GM19023 (cell line): ENCODE measurements at regions not wholly inside any gene's neighbourhood (a gene's known extent, or its start where the extent isn't known, plus 50 kb on each side); places are given as distances from the start of the nearest gene placed in this dataset.
"Not testable (repeated sequence)": the region's sequence is repeated elsewhere in the genome, so short reads cannot be mapped to it uniquely, and the experiment has no call there.

ENCODE experiments used
- ATAC-seq: cut with Tn5 transposase; IDR thresholded peaks from one replicate; pipeline ENCODE4 v1.9.1; 2021; ENCODE audit warnings: mild to moderate bottlenecking, moderate library complexity; ENCODE audit not compliant: unreplicated experiment

DNA sequence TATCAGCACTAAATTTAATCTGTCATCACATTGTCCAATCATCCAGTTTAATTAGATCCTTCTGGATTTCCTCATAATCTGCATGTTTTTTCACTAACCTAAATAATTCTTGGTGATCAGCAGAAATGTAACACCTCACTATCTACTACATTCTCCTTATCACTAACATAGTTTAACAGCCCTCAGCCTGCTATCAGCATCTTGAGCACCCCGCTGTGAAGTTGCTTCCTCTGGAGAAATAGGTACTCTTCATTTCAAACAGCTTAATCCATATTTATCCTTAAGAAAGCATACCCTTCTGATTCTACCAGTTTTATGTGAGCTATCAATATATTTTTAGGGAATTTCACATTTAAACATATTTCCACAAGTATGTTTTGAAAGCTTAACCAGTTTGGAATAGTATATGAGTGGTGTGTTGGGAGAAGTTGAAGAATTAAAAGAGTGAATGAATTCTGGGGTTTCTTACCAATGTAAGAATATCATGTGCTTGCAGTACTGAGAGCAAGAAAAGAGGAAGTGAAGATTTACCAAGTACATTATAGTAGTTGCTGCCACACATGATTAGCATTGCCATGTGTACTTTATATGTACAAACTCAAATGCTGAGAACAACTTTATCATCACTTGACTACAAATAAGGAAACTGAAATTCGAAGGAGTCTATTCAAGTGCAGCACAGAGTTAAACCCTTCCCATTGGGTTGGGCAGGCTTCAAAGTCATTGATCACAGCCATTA lies 771.1 kb upstream of the ADGRL4 start:
- ATAC-seq = peak; percentile 98

GRCh38 chr1:79775402-79775801 lies 768.9 kb upstream of the ADGRL4 start:
- no peak for ATAC-seq

DNA sequence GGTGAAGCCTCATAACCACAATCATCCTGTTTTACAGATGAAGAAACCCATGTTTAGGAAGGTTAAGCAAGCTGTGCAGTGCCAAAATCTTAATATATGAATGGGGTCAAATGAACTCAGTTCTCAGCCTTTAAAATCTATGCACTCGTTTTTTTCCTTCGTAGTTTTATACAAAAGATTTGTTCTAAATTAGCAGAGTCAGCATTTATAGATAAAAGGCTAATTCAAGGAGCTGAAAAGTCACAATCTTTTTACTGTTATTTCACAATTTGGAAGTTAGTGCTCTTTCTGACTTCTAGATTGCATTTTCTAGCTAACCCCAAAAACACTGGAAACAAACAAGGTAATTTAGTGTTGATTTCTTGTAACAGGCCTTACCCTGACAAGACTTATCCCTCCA lies 766.9 kb upstream of the ADGRL4 start:
- ATAC-seq = no peak

DNA sequence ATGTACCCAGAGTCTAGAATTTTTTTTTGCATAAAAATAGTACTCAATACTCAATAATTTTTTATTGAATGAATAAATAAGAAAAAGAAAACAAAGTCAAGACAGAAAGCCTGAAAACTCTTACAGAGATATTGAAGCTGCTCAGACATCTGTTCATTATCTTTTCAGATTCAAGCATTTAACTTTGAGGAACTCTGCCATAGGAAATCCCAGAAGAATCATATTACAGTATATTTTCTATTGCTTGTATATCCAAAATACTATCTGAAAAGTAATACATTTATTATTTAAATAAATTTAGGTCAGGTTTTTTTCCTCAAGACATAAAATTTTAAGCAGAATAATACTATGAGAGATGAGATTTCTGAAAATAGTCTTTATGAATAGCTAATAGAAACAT lies 755.9 kb upstream of the ADGRL4 start:
- no peak for ATAC-seq

DNA sequence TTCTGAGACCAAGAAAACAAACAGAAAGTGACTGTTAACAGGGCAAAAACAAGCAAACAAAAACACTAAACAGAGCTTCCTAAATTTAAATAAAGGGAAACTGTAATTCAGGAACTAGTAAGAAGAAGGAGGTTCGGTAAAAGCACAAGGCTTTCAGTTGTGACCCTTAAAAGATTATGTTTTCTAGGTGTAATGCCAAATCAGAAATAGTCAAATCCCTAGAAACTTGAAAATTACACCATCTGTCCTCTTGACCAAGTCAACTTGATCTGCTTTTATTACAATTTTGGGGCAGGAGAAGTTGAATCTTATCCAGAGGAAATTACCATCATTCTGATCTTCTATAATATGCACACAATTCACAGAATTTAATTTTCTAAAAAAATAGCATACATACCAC lies 754.0 kb upstream of the ADGRL4 start:
- no peak for ATAC-seq

- no peak for ATAC-seq
These were observed 743.1 kb upstream of the ADGRL4 start for GRCh38 chr1:79749607-79750006.

GRCh38 chr1:79745929-79746328 lies 739.4 kb upstream of the ADGRL4 start:
- ATAC-seq = no peak

GRCh38 chr1:79744746-79745145 lies 738.2 kb upstream of the ADGRL4 start:
- ATAC-seq = no peak

DNA sequence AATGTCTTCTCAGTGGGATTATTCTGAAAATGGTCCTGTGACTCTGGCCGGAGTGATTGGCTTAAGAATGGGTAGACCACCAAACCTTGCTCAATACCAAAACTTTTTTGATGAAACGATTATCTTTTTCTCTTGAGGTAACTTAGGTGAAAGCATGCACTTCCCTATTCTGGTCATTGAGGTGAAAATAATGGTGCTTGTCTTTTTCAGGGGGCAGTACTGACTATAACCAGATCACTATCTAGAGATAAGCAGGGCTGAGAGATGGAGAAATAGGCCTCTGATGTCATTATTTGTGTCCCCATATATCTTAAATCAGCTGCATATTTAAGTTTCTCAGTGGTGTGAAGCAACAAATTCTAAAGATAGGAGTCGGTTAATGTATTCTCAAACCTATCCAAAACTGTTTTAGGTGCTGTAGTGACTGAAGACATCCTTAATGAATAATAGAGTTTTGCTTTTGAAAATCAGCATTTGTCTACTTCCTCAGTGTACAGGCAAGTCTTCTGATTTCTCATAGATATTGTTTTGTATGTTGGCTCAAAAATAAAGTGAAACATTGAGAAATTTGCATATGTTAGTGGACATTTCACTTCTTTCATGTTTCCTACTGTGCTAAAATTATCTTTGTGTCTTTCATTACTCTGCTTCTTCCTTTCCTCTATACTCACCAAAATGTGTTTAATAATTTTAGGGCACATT lies 735.3 kb upstream of the ADGRL4 start:
- ATAC-seq = peak; percentile 91

DNA sequence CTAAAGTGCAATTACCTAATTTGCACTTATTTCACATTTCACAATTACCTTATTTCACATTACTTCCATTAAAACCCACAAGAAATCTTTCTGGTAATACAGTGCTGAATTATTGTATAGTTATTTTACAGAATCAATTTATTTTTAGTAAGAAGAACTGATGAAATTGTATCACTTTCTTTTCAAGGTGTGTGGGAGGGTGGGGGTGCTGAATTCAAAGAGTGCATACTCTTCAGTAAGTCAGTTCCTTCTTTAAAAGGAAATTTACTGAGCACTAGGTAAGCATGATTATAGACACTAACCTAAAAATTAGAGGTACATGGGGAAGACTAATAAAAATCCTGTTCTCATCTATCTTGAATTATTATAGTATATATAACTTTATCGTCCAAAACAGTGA lies 731.6 kb upstream of the ADGRL4 start:
- no peak for ATAC-seq

DNA sequence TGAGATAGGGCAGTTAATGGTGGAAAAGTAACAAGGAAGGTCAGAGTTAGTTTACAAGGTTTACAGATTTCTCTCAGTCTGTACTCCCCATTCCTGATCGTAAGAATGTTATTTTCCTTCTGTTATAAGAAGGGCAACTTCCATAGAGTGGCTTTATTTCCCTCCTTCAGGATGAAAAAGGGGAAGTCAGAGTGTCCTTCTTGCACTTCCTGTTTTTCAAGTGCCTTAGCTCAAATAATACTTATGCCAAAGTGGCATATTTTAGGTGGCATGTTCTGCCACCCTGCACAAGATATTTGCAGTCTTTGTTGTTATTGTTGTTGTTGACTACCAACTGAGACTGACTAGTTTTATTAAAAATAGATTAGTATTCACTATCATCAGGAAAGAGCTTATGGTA lies 730.7 kb upstream of the ADGRL4 start:
- ATAC-seq = no peak

DNA sequence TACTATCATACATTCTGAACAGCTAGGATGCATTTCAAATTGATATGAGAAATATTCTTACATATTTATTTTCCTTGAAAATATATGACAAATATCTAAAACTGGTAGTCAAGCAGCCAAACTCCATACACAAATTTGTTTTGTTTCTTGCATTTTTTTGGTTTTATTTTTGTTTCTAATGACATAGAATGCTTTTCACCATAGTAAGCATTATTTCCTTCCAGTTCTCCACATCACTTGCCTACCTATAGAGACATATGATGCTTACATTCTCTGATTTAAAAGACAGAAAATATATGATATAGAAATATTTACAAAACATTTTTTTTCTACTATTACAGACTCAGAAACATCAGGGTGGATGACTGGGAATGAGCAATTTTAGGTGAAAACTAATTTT lies 726.4 kb upstream of the ADGRL4 start:
- no peak for ATAC-seq

GRCh38 chr1:79726911-79727310 lies 720.4 kb upstream of the ADGRL4 start:
- no peak for ATAC-seq

GRCh38 chr1:79726321-79726720 lies 719.8 kb upstream of the ADGRL4 start:
- ATAC-seq = no peak

- no peak for ATAC-seq
These were observed 709.9 kb upstream of the ADGRL4 start for GRCh38 chr1:79716447-79716846.

- no peak for ATAC-seq
These were observed 708.1 kb upstream of the ADGRL4 start for GRCh38 chr1:79714664-79715063.

DNA sequence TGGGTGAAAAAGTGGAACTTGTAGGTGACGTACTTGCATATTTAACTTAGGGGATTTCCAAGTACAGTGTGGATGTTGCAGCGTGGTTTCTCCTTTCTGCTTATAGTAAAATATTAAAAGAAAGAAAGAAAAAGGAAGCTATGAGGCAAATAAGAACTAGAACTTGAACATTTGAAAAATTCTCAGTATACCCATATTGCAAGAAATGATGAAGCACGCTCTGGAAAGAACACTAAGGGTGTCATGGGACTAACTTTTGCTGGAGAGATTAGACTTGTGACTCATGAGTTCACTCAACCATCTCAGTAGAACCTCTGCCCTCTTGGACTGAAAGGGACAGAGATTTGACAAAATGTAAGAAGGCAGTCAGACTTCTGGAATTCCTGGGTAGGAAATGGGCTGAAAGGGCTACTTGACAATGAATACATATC lies 704.5 kb upstream of the ADGRL4 start:
- ATAC-seq = peak; percentile 88

DNA sequence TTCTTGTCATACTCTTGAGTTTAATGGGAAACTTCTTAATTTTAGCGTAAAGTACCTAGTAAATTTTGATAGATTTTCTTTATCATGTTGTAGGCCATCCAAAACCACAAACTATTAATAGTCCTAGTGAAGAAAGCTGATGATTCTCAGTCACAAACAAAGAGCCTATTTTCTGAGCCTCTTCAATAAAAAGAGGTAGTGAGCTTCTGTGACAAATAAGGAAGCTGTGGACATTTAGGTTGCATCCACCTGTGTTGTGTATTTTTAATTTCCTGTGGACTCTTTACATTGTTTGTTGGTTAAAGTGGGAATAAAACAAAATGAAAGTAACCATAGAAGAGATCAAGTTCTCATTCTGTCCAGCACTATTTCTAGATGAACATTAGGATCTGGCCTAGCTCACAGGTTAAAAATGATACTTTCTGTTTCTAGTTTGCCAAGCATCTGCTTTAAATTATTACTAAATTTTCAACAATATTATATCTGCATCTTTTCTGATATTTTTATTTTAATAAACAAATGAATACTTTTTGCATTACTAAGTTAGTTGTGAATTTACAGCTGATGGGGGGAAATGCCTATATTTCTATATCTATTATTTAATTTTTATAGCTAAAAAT lies 702.2 kb upstream of the ADGRL4 start:
- ATAC-seq = no peak

DNA sequence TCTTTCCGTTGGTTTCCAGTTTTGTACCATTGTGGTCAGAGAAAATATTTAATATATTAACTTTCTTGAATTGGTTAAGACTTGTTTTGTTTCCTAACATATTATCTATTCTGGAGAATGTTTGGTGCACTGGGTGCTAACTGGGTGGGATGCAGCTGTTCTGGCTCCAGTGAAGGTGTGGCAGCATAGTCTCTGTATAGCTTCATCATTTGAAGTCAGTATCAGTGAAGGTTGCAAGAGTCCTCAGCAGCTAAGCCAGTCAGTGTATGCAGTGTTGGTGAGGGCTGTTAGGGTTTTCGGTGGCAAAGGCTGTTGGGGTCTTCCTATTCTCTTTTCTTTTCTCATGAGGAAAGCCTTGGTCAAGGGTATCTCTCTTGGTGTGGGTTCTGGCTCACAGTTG lies 698.7 kb upstream of the ADGRL4 start:
- no peak for ATAC-seq

DNA sequence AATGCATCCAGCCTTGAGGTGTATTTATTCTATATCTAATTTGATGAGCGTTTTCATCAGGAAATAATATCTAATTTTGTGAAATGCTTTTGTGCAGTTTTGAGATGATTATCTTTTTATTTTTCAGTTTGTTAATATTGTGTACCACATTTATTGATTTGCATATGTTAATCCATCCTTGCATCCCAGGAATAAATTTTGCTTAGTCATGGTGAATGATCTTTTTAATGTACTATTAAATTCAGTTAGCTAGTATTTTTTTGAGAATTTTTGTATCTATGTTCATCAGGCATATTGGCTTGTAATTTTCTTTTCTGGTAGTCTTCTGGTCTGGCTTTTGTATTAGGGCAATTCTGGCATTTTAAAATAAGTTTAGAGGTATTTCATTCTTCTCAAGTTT lies 697.5 kb upstream of the ADGRL4 start:
- ATAC-seq = no peak

DNA sequence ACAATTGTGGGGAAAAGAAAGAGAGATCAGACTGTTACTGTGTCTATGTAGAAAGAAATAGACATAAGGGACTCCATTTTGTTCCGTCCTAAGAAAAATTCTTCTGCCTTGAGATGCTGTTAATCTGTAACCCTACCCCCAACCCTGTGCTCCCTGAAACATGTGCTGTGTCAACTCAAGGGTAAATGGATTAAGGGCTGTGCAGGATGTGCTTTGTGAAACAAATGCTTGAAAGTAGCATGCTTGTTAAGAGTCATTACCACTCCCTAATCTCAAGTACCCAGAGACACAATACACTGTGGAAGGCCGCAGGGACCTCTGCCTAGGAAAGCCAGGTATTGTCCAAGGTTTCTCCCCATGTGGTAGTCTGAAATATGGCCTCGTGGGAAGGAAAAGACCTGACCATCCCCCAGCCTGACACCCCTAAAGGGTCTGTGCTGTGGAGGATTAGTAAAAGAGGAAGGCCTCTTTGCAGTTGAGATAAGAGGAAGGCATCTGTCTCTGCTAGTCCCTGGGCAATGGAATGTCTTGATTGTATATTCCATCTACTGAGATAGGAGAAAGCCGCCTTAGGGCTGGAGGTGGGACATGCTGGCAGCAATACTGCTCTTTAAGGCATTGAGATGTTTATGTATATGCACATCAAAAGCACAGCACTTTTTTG lies 695.9 kb upstream of the ADGRL4 start:
- not testable (repeated sequence) for ATAC-seq

DNA sequence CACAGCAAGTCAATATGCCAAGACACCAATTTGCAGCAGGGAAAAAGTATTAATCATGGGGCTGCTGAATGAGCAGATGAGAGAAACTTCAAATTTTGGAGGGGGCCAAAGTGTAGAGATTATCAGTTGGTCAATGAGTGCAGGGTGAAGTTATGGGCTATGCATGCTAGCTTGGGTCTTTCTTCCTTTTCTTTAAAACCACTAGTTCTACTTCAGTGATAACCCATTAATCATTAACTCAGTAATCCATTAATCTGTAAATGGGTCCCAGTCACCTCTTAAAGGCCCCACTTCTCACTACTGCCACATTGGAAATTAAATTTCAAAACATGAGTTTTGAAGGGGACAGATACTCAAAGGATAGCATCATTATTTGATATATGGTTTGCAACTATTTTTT lies 688.6 kb upstream of the ADGRL4 start:
- peak; percentile 87 for ATAC-seq
